ENCODE measurements at regions not wholly inside any gene's neighbourhood (a gene's known extent, or its start where the extent isn't known, plus 50 kb on each side); places are given as distances from the start of the nearest gene placed in this dataset.
A peak's percentile ranks its signal among the peaks of the same experiment; 100 is the strongest.
"Not testable (repeated sequence)": the region's sequence is repeated elsewhere in the genome, so short reads cannot be mapped to it uniquely, and the experiment has no call there.

DNA sequence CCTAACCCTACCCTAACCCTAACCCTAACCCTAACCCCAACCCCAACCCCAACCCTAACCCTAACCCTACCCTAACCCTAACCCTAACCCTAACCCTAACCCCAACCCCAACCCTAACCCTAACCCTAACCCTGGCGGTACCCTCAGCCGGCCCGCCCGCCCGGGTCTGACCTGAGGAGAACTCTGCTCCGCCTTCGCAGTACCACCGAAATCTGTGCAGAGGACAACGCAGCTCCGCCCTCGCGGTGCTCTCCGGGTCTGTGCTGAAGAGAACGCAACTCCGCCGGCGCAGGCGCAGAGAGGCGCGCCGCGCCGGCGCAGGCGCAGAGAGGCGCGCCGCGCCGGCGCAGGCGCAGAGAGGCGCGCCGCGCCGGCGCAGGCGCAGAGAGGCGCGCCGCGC, 56.1 kb upstream of the IQSEC3 start:
- H3K27ac ChIP-seq; intact Hi-C loops (cut with DNase I; ENCODE audit: low total_unique reads); DNase-seq; in situ Hi-C loops (cut with MboI; ENCODE audit: low pct_ligation_motif_present in 1 of 4, low pct_unique_long_range_greater_than_20kb in 1 of 4, low sequenced_read_pairs in 3 of 4); H3K36me3 ChIP-seq; H3K27me3 ChIP-seq; H3K4me1 ChIP-seq; H3K9me3 ChIP-seq; H3K4me3 ChIP-seq: not testable (repeated sequence)
- WGBS, 2 donors (ENCODE audit: low coverage in 1 of 2), result 92% methylated on average over 35 of the region's 43 CpGs; no CpG with 5 or more reads in 1 of the 2 donors

DNA sequence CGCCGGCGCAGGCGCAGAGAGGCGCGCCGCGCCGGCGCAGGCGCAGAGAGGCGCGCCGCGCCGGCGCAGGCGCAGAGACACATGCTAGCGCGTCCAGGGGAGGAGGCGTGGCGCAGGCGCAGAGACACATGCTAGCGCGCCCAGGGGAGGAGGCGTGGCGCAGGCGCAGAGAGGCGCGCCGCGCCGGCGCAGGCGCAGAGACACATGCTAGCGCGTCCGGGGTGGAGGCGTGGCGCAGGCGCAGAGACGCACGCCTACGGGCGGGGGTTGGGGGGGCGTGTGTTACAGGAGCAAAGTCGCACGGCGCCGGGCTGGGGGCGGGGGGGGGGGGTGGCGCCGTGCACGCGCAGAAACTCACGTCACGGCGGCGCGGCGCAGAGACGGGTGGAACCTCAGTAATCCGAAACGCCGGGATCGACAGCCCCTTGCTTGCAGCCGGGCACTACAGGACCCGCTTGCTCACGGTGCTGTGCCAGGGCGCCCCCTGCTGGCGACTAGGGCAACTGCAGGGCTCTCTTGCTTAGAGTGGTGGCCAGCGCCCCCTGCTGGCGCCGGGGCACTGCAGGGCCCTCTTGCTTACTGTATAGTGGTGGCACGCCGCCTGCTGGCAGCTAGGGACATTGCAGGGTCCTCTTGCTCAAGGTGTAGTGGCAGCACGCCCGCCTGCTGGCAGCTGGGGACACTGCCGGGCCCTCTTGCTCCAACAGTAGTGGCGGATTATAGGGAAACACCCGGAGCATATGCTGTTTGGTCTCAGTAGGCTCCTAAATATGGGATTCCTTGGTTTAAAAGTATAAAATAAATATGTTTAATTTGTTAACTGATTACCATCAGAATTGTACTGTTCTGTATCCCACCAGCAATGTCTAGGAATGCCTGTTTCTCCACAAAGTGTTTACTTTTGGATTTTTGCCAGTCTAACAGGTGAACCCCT, 55.4 kb upstream of the IQSEC3 start:
- intact Hi-C loops (cut with DNase I; ENCODE audit: low total_unique reads); H3K9me3 ChIP-seq; H3K4me1 ChIP-seq; H3K4me3 ChIP-seq; H3K27ac ChIP-seq; H3K36me3 ChIP-seq; H3K27me3 ChIP-seq; in situ Hi-C loops (cut with MboI; ENCODE audit: low pct_ligation_motif_present in 1 of 4, low pct_unique_long_range_greater_than_20kb in 1 of 4, low sequenced_read_pairs in 3 of 4); DNase-seq: not testable (repeated sequence)
- TF ChIP-seq, protein P1, sequence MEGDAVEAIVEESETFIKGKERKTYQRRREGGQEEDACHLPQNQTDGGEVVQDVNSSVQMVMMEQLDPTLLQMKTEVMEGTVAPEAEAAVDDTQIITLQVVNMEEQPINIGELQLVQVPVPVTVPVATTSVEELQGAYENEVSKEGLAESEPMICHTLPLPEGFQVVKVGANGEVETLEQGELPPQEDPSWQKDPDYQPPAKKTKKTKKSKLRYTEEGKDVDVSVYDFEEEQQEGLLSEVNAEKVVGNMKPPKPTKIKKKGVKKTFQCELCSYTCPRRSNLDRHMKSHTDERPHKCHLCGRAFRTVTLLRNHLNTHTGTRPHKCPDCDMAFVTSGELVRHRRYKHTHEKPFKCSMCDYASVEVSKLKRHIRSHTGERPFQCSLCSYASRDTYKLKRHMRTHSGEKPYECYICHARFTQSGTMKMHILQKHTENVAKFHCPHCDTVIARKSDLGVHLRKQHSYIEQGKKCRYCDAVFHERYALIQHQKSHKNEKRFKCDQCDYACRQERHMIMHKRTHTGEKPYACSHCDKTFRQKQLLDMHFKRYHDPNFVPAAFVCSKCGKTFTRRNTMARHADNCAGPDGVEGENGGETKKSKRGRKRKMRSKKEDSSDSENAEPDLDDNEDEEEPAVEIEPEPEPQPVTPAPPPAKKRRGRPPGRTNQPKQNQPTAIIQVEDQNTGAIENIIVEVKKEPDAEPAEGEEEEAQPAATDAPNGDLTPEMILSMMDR (IDR thresholded peaks at IDR 0.05), result peak in 2 of 5 experiments; percentile 2 to 14
- 90% methylated on average over 46 of the region's 81 CpGs; no CpG with 5 or more reads in 1 of the 2 donors for WGBS, 2 donors (ENCODE audit: low coverage in 1 of 2)

DNA sequence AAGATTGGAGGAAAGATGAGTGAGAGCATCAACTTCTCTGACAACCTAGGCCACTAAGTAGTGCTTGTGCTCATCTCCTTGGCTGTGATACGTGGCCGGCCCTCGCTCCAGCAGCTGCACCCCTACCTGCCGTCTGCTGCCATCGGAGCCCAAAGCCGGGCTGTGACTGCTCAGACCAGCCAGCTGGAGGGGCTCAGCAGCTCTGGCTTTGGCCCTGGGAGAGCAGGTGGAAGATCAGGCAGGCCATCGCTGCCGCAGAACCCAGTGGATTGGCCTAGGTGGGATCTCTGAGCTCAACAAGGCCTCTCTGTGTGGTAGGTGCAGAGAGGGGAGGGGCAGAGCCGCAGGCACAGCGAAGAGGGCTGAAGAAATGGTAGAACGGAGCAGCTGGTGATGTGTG, 54.3 kb upstream of the IQSEC3 start:
- in situ Hi-C loops (cut with MboI; ENCODE audit: low pct_ligation_motif_present in 1 of 4, low pct_unique_long_range_greater_than_20kb in 1 of 4, low sequenced_read_pairs in 3 of 4), result not testable (repeated sequence)
- WGBS, 2 donors (ENCODE audit: low coverage in 1 of 2), result 95% methylated on average over 11 of the region's 11 CpGs; no CpG with 5 or more reads in 1 of the 2 donors

DNA sequence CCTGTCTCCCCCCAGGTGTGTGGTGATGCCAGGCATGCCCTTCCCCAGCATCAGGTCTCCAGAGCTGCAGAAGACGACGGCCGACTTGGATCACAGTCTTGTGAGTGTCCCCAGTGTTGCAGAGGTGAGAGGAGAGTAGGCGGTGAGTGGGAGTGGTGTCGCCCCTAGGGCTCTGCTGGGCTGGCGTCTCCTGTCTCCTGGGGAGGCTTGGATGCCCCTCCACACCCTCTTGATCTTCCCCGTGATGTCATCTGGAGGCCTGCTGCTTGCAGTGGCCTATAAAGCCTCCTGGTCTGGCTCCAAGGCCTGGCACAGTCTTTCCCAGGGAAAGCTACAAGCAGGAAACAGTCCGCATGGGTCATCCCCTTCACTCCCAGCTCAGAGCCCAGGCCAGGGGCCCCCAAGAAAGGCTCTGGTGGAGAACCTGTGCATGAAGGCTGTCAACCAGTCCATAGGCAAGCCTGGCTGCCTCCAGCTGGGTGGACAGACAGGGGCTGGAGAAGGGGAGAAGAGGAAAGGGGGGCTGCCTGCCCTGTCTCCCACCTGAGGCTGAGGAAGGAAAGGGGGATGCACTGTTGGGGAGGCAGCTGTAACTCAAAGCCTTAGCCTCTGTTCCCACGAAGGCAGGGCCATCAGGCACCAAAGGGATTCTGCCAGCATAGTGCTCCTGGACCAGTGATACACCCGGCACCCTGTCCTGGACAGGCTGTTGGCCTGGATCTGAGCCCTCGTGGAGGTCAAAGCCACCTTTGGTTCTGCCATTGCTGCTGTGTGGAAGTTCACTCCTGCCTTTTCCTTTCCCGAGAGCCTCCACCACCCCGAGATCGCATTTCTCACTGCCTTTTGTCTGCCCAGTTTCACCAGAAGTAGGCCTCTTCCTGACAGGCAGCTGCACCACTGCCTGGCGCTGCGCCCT, 53.6 kb upstream of the IQSEC3 start:
- intact Hi-C loops (cut with DNase I; ENCODE audit: low total_unique reads); in situ Hi-C loops (cut with MboI; ENCODE audit: low pct_ligation_motif_present in 1 of 4, low pct_unique_long_range_greater_than_20kb in 1 of 4, low sequenced_read_pairs in 3 of 4); H3K4me1 ChIP-seq; H3K27ac ChIP-seq; H3K36me3 ChIP-seq; H3K27me3 ChIP-seq; H3K9me3 ChIP-seq; DNase-seq; H3K4me3 ChIP-seq: not testable (repeated sequence)
- 77% methylated on average over 16 of the region's 16 CpGs; no CpG with 5 or more reads in 1 of the 2 donors for WGBS, 2 donors (ENCODE audit: low coverage in 1 of 2)
- peak; percentile 17 for TF ChIP-seq POLR2A (IDR thresholded peaks at IDR 0.05)

More for the DNA sequence above, 54.3 kb upstream of the IQSEC3 start:
- H3K36me3 ChIP-seq; H3K4me3 ChIP-seq; H3K4me1 ChIP-seq; H3K27ac ChIP-seq; H3K9me3 ChIP-seq; H3K27me3 ChIP-seq; DNase-seq; intact Hi-C loops (cut with DNase I; ENCODE audit: low total_unique reads): not testable (repeated sequence)

DNA sequence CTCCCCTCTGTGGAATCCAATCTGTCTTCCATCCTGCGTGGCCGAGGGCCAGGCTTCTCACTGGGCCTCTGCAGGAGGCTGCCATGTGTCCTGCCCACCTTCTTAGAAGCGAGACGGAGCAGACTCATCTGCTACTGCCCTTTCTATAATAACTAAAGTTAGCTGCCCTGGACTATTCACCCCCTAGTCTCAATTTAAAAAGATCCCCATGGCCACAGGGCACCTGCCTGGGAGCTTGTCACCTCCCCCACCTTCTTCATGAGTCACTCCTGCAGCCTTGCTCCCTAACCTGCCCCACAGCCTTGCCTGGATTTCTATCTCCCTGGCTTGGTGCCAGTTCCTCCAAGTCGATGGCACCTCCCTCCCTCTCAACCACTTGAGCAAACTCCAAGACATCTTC, 52.7 kb upstream of the IQSEC3 start:
- DNase-seq, result peak; percentile 47
- in situ Hi-C loops (cut with MboI; ENCODE audit: low pct_ligation_motif_present in 1 of 4, low pct_unique_long_range_greater_than_20kb in 1 of 4, low sequenced_read_pairs in 3 of 4); H3K9me3 ChIP-seq; H3K36me3 ChIP-seq; intact Hi-C loops (cut with DNase I; ENCODE audit: low total_unique reads); H3K4me3 ChIP-seq; H3K27ac ChIP-seq; H3K27me3 ChIP-seq; H3K4me1 ChIP-seq: not testable (repeated sequence)
- 67% methylated on average over 5 of the region's 5 CpGs; no CpG with 5 or more reads in 1 of the 2 donors for WGBS, 2 donors (ENCODE audit: low coverage in 1 of 2)
- peak in 1 of 3 donors; percentile 34 for TF ChIP-seq POLR2AphosphoS5 (IDR thresholded peaks at IDR 0.05)

DNA sequence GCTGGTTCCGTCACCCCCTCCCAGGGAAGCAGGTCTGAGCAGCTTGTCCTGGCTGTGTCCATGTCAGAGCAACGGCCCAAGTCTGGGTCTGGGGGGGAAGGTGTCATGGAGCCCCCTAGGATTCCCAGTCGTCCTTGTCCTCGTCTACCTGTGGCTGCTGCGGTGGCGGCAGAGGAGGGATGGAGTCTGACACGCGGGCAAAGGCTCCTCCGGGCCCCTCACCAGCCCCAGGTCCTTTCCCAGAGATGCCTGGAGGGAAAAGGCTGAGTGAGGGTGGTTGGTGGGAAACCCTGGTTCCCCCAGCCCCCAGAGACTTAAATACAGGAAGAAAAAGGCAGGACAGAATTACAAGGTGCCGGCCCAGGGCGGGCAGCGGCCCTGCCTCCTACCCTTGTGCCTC, 51.9 kb upstream of the IQSEC3 start:
- DNase-seq, result not testable (repeated sequence)

DNA sequence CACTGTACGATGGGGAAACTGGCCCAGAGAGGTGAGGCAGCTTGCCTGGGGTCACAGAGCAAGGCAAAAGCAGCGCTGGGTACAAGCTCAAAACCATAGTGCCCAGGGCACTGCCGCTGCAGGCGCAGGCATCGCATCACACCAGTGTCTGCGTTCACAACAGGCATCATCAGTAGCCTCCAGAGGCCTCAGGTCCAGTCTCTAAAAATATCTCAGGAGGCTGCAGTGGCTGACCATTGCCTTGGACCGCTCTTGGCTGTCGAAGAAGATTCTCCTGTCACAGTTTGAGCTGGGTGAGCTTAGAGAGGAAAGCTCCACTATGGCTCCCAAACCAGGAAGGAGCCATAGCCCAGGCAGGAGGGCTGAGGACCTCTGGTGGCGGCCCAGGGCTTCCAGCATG, 51.2 kb upstream of the IQSEC3 start:
- intact Hi-C loops (cut with DNase I; ENCODE audit: low total_unique reads); in situ Hi-C loops (cut with MboI; ENCODE audit: low pct_ligation_motif_present in 1 of 4, low pct_unique_long_range_greater_than_20kb in 1 of 4, low sequenced_read_pairs in 3 of 4); H3K27ac ChIP-seq; H3K4me1 ChIP-seq; H3K9me3 ChIP-seq; H3K4me3 ChIP-seq; H3K36me3 ChIP-seq; H3K27me3 ChIP-seq; DNase-seq: not testable (repeated sequence)
- WGBS, 2 donors (ENCODE audit: low coverage in 1 of 2), result 93% methylated on average over 3 of the region's 9 CpGs; no CpG with 5 or more reads in 1 of the 2 donors

More for the DNA sequence above, 51.9 kb upstream of the IQSEC3 start:
- H3K27ac ChIP-seq; in situ Hi-C loops (cut with MboI; ENCODE audit: low pct_ligation_motif_present in 1 of 4, low pct_unique_long_range_greater_than_20kb in 1 of 4, low sequenced_read_pairs in 3 of 4); H3K27me3 ChIP-seq; H3K9me3 ChIP-seq; H3K36me3 ChIP-seq; H3K4me1 ChIP-seq; H3K4me3 ChIP-seq; intact Hi-C loops (cut with DNase I; ENCODE audit: low total_unique reads): not testable (repeated sequence)
- 91% methylated on average over 11 of the region's 12 CpGs; no CpG with 5 or more reads in 1 of the 2 donors for WGBS, 2 donors (ENCODE audit: low coverage in 1 of 2)

DNA sequence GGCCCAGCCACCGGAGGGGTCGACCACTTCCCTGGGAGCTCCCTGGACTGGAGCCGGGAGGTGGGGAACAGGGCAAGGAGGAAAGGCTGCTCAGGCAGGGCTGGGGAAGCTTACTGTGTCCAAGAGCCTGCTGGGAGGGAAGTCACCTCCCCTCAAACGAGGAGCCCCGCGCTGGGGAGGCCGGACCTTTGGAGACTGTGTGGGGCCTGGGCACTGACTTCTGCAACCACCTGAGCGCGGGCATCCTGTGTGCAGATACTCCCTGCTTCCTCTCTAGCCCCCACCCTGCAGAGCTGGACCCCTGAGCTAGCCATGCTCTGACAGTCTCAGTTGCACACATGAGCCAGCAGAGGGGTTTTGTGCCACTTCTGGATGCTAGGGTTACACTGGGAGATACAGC, 50.5 kb upstream of the IQSEC3 start:
- DNase-seq; H3K27ac ChIP-seq; H3K36me3 ChIP-seq; H3K9me3 ChIP-seq; H3K4me3 ChIP-seq; H3K27me3 ChIP-seq; in situ Hi-C loops (cut with MboI; ENCODE audit: low pct_ligation_motif_present in 1 of 4, low pct_unique_long_range_greater_than_20kb in 1 of 4, low sequenced_read_pairs in 3 of 4); H3K4me1 ChIP-seq; intact Hi-C loops (cut with DNase I; ENCODE audit: low total_unique reads): not testable (repeated sequence)
- WGBS, 2 donors (ENCODE audit: low coverage in 1 of 2), result 85% methylated on average over 6 of the region's 9 CpGs; no CpG with 5 or more reads in 1 of the 2 donors

DNA sequence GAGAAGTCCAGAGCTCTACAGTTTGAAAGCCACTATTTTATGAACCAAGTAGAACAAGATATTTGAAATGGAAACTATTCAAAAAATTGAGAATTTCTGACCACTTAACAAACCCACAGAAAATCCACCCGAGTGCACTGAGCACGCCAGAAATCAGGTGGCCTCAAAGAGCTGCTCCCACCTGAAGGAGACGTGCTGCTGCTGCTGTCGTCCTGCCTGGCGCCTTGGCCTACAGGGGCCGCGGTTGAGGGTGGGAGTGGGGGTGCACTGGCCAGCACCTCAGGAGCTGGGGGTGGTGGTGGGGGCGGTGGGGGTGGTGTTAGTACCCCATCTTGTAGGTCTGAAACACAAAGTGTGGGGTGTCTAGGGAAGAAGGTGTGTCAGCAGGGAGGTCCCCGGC, 50.0 kb upstream of the IQSEC3 start:
- DNase-seq; H3K36me3 ChIP-seq; in situ Hi-C loops (cut with MboI; ENCODE audit: low pct_ligation_motif_present in 1 of 4, low pct_unique_long_range_greater_than_20kb in 1 of 4, low sequenced_read_pairs in 3 of 4); H3K9me3 ChIP-seq; H3K27me3 ChIP-seq; H3K27ac ChIP-seq; H3K4me3 ChIP-seq; H3K4me1 ChIP-seq; intact Hi-C loops (cut with DNase I; ENCODE audit: low total_unique reads): not testable (repeated sequence)
- 81% methylated on average over 7 of the region's 9 CpGs; no CpG with 5 or more reads in 1 of the 2 donors for WGBS, 2 donors (ENCODE audit: low coverage in 1 of 2)
